HG03575 (cell line): ENCODE measurements at regions not wholly inside any gene's neighbourhood (a gene's known extent, or its start where the extent isn't known, plus 50 kb on each side); places are given as distances from the start of the nearest gene placed in this dataset.

Experiments used
- ATAC-seq: cut with Tn5 transposase; IDR thresholded peaks from one replicate; pipeline ENCODE4 v1.9.1; 2021; ENCODE audit not compliant: unreplicated experiment, insufficient number of reproducible peaks, low FRiP score; ENCODE audit errors: extremely low read depth

- ATAC-seq, result no peak
These were observed 433.3 kb downstream of the SH3GL2 start for GRCh38 chr9:18012170-18012569.

- no peak for ATAC-seq
These were observed 435.7 kb downstream of the SH3GL2 start for GRCh38 chr9:18014556-18014955.

GRCh38 chr9:18015116-18015515 lies 436.2 kb downstream of the SH3GL2 start:
- no peak for ATAC-seq

GRCh38 chr9:18017136-18017535 lies 438.3 kb downstream of the SH3GL2 start:
- ATAC-seq, result no peak

GRCh38 chr9:18018221-18018620 lies 439.4 kb downstream of the SH3GL2 start:
- no peak for ATAC-seq

GRCh38 chr9:18018661-18019060 lies 439.8 kb downstream of the SH3GL2 start:
- ATAC-seq, result no peak

- ATAC-seq, result no peak
These were observed 441.4 kb downstream of the SH3GL2 start for GRCh38 chr9:18020121-18020745.

GRCh38 chr9:18022642-18023041 lies 443.8 kb downstream of the SH3GL2 start:
- no peak for ATAC-seq

GRCh38 chr9:18023332-18023731 lies 444.5 kb downstream of the SH3GL2 start:
- no peak for ATAC-seq

GRCh38 chr9:18032636-18033035 lies 441.3 kb upstream of the ADAMTSL1 start:
- ATAC-seq, result no peak

GRCh38 chr9:18036422-18037187 lies 437.3 kb upstream of the ADAMTSL1 start:
- no peak for ATAC-seq

GRCh38 chr9:18037981-18038380 lies 436.0 kb upstream of the ADAMTSL1 start:
- ATAC-seq, result no peak

GRCh38 chr9:18040327-18040726 lies 433.6 kb upstream of the ADAMTSL1 start:
- ATAC-seq, result no peak

- ATAC-seq, result no peak
These were observed 430.0 kb upstream of the ADAMTSL1 start for GRCh38 chr9:18043978-18044377.

GRCh38 chr9:18045326-18045725 lies 428.6 kb upstream of the ADAMTSL1 start:
- no peak for ATAC-seq

GRCh38 chr9:18046068-18046467 lies 427.9 kb upstream of the ADAMTSL1 start:
- no peak for ATAC-seq

- ATAC-seq, result no peak
These were observed 422.3 kb upstream of the ADAMTSL1 start for GRCh38 chr9:18051638-18052037.

GRCh38 chr9:18052060-18052459 lies 421.9 kb upstream of the ADAMTSL1 start:
- ATAC-seq, result no peak

GRCh38 chr9:18056269-18056992 lies 417.5 kb upstream of the ADAMTSL1 start:
- ATAC-seq, result no peak

GRCh38 chr9:18056993-18057369 lies 417.0 kb upstream of the ADAMTSL1 start:
- peak; percentile 97 for ATAC-seq
